K562 (cell line): ENCODE measurements at regions not wholly inside any gene's neighbourhood (a gene's known extent, or its start where the extent isn't known, plus 50 kb on each side); places are given as distances from the start of the nearest gene placed in this dataset.

Source experiments
- ATAC-seq: fragments of 200-7000 bp; cut with Tn5 transposase; 3 replicates; pipeline ENCODE4 v1.9.1; 2020; ENCODE audit warnings: moderate library complexity
- BruUV-seq: library from RNA; stranded (reverse); fragments of 400-500 nt; replicated peaks from 2 replicates; lab custom pipeline; 2021; lab: Mats Ljungman, UMichigan
- CTCF ChIA-PET: fragments of 300-600 bp; formaldehyde crosslinking; extraction: SDS; loops from one replicate; lab custom pipeline; 2021; ENCODE audit warnings: low intra/inter-chr PET ratio; lab: Yijun Ruan, JAX
- POLR2A ChIA-PET: fragments of 300-600, 350-650 bp; sonication (Branson Sonifier 250); formaldehyde crosslinking; extraction: SDS; loops from one replicate; lab custom pipeline; 2021; ENCODE audit warnings: antibody characterized with exemption, inconsistent platforms; lab: Yijun Ruan, JAX
- DNase-seq, 4 experiments: peaks; one replicate each; pipeline versions ENCODE4 v3.0.0 to v3.0.0-alpha.2; 2011 to 2018; ENCODE audit warnings: low spot score in 3 of 4, mixed read lengths in 3 of 4; ENCODE audit errors: extremely low read depth in 1 of 4
- FAIRE-seq: peaks from 2 replicates; lab custom pipeline; 2011; peaks lifted over from hg19 to GRCh38; lab: Jason Lieb, UNC
- H2AFZ ChIP-seq: 2 replicates; pipeline ENCODE4 v1.6.0; 2011; ENCODE audit warnings: low read depth, low read length, control low read depth, inconsistent platforms
- H3K27ac ChIP-seq: fragments of 200-600 bp; 3 replicates; pipeline ENCODE4 v1.8.0; 2011; ENCODE audit warnings: low read depth, mild to moderate bottlenecking, control low read depth, inconsistent platforms, low read length, moderate library complexity, mixed read lengths; ENCODE audit errors: extremely low read depth
- H3K27me3 ChIP-seq, 2 experiments: fragments of 300-600 bp in 1 of 2; 2 replicates in 1 of 2; 3 replicates in 1 of 2; pipeline versions ENCODE4 v1.6.0 to v1.8.0; 2011; ENCODE audit warnings: inconsistent platforms in 2 of 2, low read length in 2 of 2, mild to moderate bottlenecking in 1 of 2, mixed read lengths in 1 of 2, moderate library complexity in 1 of 2; ENCODE audit not compliant: control insufficient read depth in 2 of 2, insufficient read depth in 2 of 2
- H3K36me3 ChIP-seq: fragments of 300-600 bp; 3 replicates; pipeline ENCODE4 v1.8.0; 2011; ENCODE audit warnings: mild to moderate bottlenecking, low read length, inconsistent platforms; ENCODE audit not compliant: control insufficient read depth, insufficient read depth
- H3K4me1 ChIP-seq, 2 experiments: fragments of 200-600 bp in 1 of 2; replicated peaks in 1 of 2; 2 replicates in 1 of 2; 3 replicates in 1 of 2; pipeline versions ENCODE4 v1.5.1 to v1.8.0; 2011; ENCODE audit warnings: inconsistent platforms in 2 of 2, low read length in 2 of 2, mild to moderate bottlenecking in 1 of 2, mixed read lengths in 1 of 2, moderate library complexity in 1 of 2; ENCODE audit not compliant: control insufficient read depth in 2 of 2, insufficient read depth in 2 of 2
- H3K4me2 ChIP-seq: 2 replicates; pipeline ENCODE4 v1.6.1; 2011; ENCODE audit warnings: low read length, control low read depth, inconsistent platforms, mixed read lengths; ENCODE audit not compliant: insufficient read depth
- H3K4me3 ChIP-seq: fragments of 200-600 bp; sonication (generic), shearing (Covaris generic); 2 replicates; pipeline ENCODE4 v1.5.1; 2016; ENCODE audit warnings: control low read depth, inconsistent platforms
- H3K79me2 ChIP-seq: fragments of 200-600 bp; 3 replicates; pipeline ENCODE4 v1.8.0; 2011; ENCODE audit warnings: low read length, inconsistent platforms; ENCODE audit not compliant: control insufficient read depth, insufficient read depth
- H3K9ac ChIP-seq, 2 experiments: 2 replicates each; pipeline versions ENCODE4 v1.6.0 to v1.6.1; 2011; ENCODE audit warnings: low read depth in 2 of 2, low read length in 2 of 2, control low read depth in 1 of 2, inconsistent platforms in 1 of 2, mild to moderate bottlenecking in 1 of 2, mixed read lengths in 1 of 2; ENCODE audit not compliant: insufficient read depth in 1 of 2
- H3K9me1 ChIP-seq: one replicate; pipeline ENCODE4 v1.6.0; 2011; ENCODE audit warnings: inconsistent platforms, mild to moderate bottlenecking, low read length, moderate library complexity; ENCODE audit not compliant: control insufficient read depth, insufficient read depth
- H3K9me3 ChIP-seq: replicated peaks from 2 replicates; pipeline ENCODE4 v1.5.1; 2011; ENCODE audit warnings: low read depth, low read length, inconsistent platforms; ENCODE audit not compliant: control insufficient read depth, insufficient read depth
- H4K20me1 ChIP-seq: replicated peaks from 2 replicates; pipeline ENCODE4 v1.6.1; 2011; ENCODE audit warnings: low read length, inconsistent platforms, mixed read lengths; ENCODE audit not compliant: control insufficient read depth, insufficient read depth
- ARID1B ChIP-seq: fragments of 450-650 bp; IDR thresholded peaks from 2 replicates; pipeline ENCODE4 v1.6.1; 2016; ENCODE audit warnings: antibody characterized with exemption, mild to moderate bottlenecking, inconsistent platforms
- FOXK2 ChIP-seq, 2 experiments: fragments of 450-650 bp; IDR thresholded peaks in 1 of 2; conservative IDR thresholded peaks in 1 of 2; 2 replicates each; pipeline ENCODE4 v1.6.1; 2016; ENCODE audit warnings: low read depth in 2 of 2, mild to moderate bottlenecking in 1 of 2
- GTF2E2 ChIP-seq: fragments of 200-800 bp; sonication (Bioruptor generic); IDR thresholded peaks from 2 replicates; pipeline ENCODE4 v1.6.1; 2016; ENCODE audit warnings: missing genetic modification characterization, missing compliant biosample characterization
- HDAC1 ChIP-seq, 2 experiments: fragments of 450-650 bp; IDR thresholded peaks; 2 replicates each; pipeline ENCODE4 v1.6.1; 2016 to 2017; ENCODE audit warnings: inconsistent platforms in 1 of 2, mild to moderate bottlenecking in 1 of 2, moderate library complexity in 1 of 2
- IFI16 ChIP-seq: fragments of 250-450 bp; sonication (Bioruptor Pico); IDR thresholded peaks from 2 replicates; pipeline ENCODE4 v2.1.2; 2022; ENCODE audit warnings: mild to moderate bottlenecking, inconsistent platforms
- ILF3 ChIP-seq: fragments of 450-650 bp; IDR thresholded peaks from 2 replicates; pipeline ENCODE4 v1.6.1; 2018; ENCODE audit warnings: antibody characterized with exemption, mild to moderate bottlenecking, moderate library complexity, borderline replicate concordance
- L3MBTL2 ChIP-seq: fragments of 450-650 bp; IDR thresholded peaks from 2 replicates; pipeline ENCODE4 v1.6.1; 2016; ENCODE audit warnings: mild to moderate bottlenecking, moderate library complexity
- MTA3 ChIP-seq: fragments of 450-650 bp; formaldehyde crosslinking; IDR thresholded peaks from 2 replicates; pipeline ENCODE4 v1.6.1; 2017; ENCODE audit warnings: mild to moderate bottlenecking, borderline replicate concordance
- POU5F1 ChIP-seq: fragments of 150-350 bp; IDR thresholded peaks from 2 replicates; pipeline ENCODE4 v1.6.1; 2014; ENCODE audit warnings: borderline replicate concordance, low read length, low read depth, mild to moderate bottlenecking; ENCODE audit not compliant: partially characterized antibody
- SMAD4 ChIP-seq: fragments of 250-450 bp; sonication (Bioruptor Pico); conservative IDR thresholded peaks from 2 replicates; pipeline ENCODE4 v1.8.0; 2021; ENCODE audit warnings: inconsistent platforms, mild to moderate bottlenecking, moderate library complexity
- SMARCA4 ChIP-seq: fragments of 450-650 bp; IDR thresholded peaks from 2 replicates; pipeline ENCODE4 v1.6.1; 2016
- ZBTB1 ChIP-seq: sonication (generic); formaldehyde crosslinking; IDR thresholded peaks from 2 replicates; pipeline ENCODE4 v1.8.1; 2023; ENCODE audit warnings: missing genetic modification reagents, low read depth, mild to moderate bottlenecking, borderline replicate concordance
- ZC3H11A ChIP-seq: IDR thresholded peaks from 2 replicates; pipeline ENCODE4 v1.6.1; 2012; ENCODE audit warnings: low read depth, low read length, improper control_type of control experiment
- ZFPM2 ChIP-seq: fragments of 250-450 bp; sonication (Bioruptor Pico); IDR thresholded peaks from 2 replicates; pipeline ENCODE4 v1.5.1; 2022; ENCODE audit warnings: mild to moderate bottlenecking
- ZNF124 ChIP-seq: sonication (generic); formaldehyde crosslinking; IDR thresholded peaks from 2 replicates; pipeline ENCODE4 v1.8.1; 2022; ENCODE audit warnings: missing genetic modification reagents
- ZNF707 ChIP-seq: fragments of 250-450 bp; sonication (Bioruptor Pico); conservative IDR thresholded peaks from 2 replicates; pipeline ENCODE4 v1.8.0; 2022; ENCODE audit warnings: inconsistent platforms, mild to moderate bottlenecking, moderate library complexity
- ZSCAN29 ChIP-seq: fragments of 450-650 bp; IDR thresholded peaks from 2 replicates; pipeline ENCODE4 v1.6.1; 2017
- WGBS: fragments of 100-300 bp; shearing (Covaris generic); methylation state at CpG from one replicate; pipeline ENCODE4 v1.1.6; 2016; ENCODE audit warnings: low coverage, mixed read lengths; ENCODE audit not compliant: insufficient coverage; ENCODE audit errors: missing lambda C conversion rate; 5-methylcytosine and 5-hydroxymethylcytosine counted together
- in situ Hi-C: fragments of 300-500 bp; cut with MboI; formaldehyde crosslinking; loops from 4 replicates; pipeline ENCODE4 v1.15.0; 2018; ENCODE audit warnings: inconsistent platforms, mixed read lengths
- intact Hi-C: fragments of 100-400 bp; cut with micrococcal nuclease; formaldehyde crosslinking; loops from 2 replicates; pipeline ENCODE4 v1.14.2; 2022

GRCh38 chr2:234790380-234790779 lies 161.4 kb upstream of the SH3BP4 start:
- Histone ChIP-seq H3K27ac (no peak overlapping the region), H3K9me1 (no peaks in the 10 kb centered on the region), H3K4me2 (no peak overlapping the region), H3K9ac (no peak overlapping the region), H3K9me3 (no peaks in the 10 kb centered on the region), H3K27me3 (peaks cover 3 to 15% of the 10 kb centered on the region in 2 experiments; a peak in 4 of 5 replicates), H3K79me2 (no peaks in the 10 kb centered on the region), H4K20me1 (no peaks in the 10 kb centered on the region), H3K4me1 (no peaks in the 10 kb centered on the region), H3K4me3 (no peak overlapping the region), H2AFZ (no peak overlapping the region), H3K36me3 (no peaks in the 10 kb centered on the region)
- in situ Hi-C loops = no loop called here
- FAIRE-seq (no peak), ATAC-seq (no peak), DNase-seq (no peak)
- CTCF ChIA-PET = no interaction called here
- TF ChIP-seq IFI16 (CRISPR knock-in tag) = no peak
- TF ChIP-seq ZBTB1 (CRISPR knock-in tag) = no peak
- no peak for TF ChIP-seq GTF2E2
- TF ChIP-seq HDAC1 (IDR thresholded peaks at IDR 0.05) = no peak
- no peak for TF ChIP-seq SMAD4 (CRISPR knock-in tag)
- intact Hi-C loops = no loop called here
- WGBS = 0% methylated on average over 10 of the region's 10 CpGs
- no TSS peak for BruUV-seq
- POLR2A ChIA-PET = no interaction called here

GRCh38 chr2:234789556-234790325 lies 162.1 kb upstream of the SH3BP4 start:
- 0% methylated on average over 6 of the region's 9 CpGs for WGBS
- ChIA-PET POLR2A (no interaction called here), CTCF (no interaction called here)
- no peak overlapping the region for H3K4me3 ChIP-seq
- peaks cover 3 to 15% of the 10 kb centered on the region in 2 experiments; a peak in 4 of 5 replicates for H3K27me3 ChIP-seq
- ATAC-seq (no peak), DNase-seq (no peak), FAIRE-seq (no peak)
- H4K20me1 ChIP-seq = no peaks in the 10 kb centered on the region
- H2AFZ ChIP-seq = no peak overlapping the region
- H3K4me2 ChIP-seq = no peak overlapping the region
- no peak overlapping the region for H3K27ac ChIP-seq
- H3K9me3 ChIP-seq = no peaks in the 10 kb centered on the region
- no TSS peak for BruUV-seq
- intact Hi-C loops (no loop called here), in situ Hi-C loops (no loop called here)
- no peaks in the 10 kb centered on the region for H3K79me2 ChIP-seq
- no peaks in the 10 kb centered on the region for H3K4me1 ChIP-seq
- H3K36me3 ChIP-seq = no peaks in the 10 kb centered on the region
- no peaks in the 10 kb centered on the region for H3K9me1 ChIP-seq
- H3K9ac ChIP-seq = no peak overlapping the region
- no peak for TF ChIP-seq ILF3
- TF ChIP-seq L3MBTL2 = no peak
- TF ChIP-seq POU5F1 = no peak
- no peak for TF ChIP-seq SMARCA4
- TF ChIP-seq ZSCAN29 = no peak
- no peak for TF ChIP-seq MTA3
- no peak for TF ChIP-seq ZNF124 (CRISPR knock-in tag)
- no peak for TF ChIP-seq ZC3H11A
- TF ChIP-seq FOXK2 (conservative IDR thresholded peaks at IDR 0.05 in 1 of 2, IDR thresholded peaks at IDR 0.05 in 1 of 2; ENCODE audit: low read depth in 2 of 2) = no peak
- no peak for TF ChIP-seq ARID1B
- no peak for TF ChIP-seq ZNF707 (CRISPR knock-in tag)
- TF ChIP-seq ZFPM2 (CRISPR knock-in tag) = no peak
